ENCODE measurements at regions not wholly inside any gene's neighbourhood (a gene's known extent, or its start where the extent isn't known, plus 50 kb on each side); places are given as distances from the start of the nearest gene placed in this dataset.

- TF ChIP-seq, protein P1, sequence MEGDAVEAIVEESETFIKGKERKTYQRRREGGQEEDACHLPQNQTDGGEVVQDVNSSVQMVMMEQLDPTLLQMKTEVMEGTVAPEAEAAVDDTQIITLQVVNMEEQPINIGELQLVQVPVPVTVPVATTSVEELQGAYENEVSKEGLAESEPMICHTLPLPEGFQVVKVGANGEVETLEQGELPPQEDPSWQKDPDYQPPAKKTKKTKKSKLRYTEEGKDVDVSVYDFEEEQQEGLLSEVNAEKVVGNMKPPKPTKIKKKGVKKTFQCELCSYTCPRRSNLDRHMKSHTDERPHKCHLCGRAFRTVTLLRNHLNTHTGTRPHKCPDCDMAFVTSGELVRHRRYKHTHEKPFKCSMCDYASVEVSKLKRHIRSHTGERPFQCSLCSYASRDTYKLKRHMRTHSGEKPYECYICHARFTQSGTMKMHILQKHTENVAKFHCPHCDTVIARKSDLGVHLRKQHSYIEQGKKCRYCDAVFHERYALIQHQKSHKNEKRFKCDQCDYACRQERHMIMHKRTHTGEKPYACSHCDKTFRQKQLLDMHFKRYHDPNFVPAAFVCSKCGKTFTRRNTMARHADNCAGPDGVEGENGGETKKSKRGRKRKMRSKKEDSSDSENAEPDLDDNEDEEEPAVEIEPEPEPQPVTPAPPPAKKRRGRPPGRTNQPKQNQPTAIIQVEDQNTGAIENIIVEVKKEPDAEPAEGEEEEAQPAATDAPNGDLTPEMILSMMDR (conservative IDR thresholded peaks at IDR 0.05; ENCODE audit: low read length) = no peak
- no peak for TF ChIP-seq EZH2phosphoT487 (IDR thresholded peaks at IDR 0.05; ENCODE audit: borderline replicate concordance)
These were observed 79.8 kb upstream of the BLID start for GRCh38 chr11:122195790-122196189.

All from Loucy (cell line).